Neural progenitor cell (in vitro differentiated cells): ENCODE measurements at regions not wholly inside any gene's neighbourhood (a gene's known extent, or its start where the extent isn't known, plus 50 kb on each side); places are given as distances from the start of the nearest gene placed in this dataset.

Experiments
- DNase-seq: peaks from one replicate; pipeline ENCODE4 v3.0.0-alpha.2; 2016; ENCODE audit warnings: low spot score
- H2AFZ ChIP-seq: fragments of 200-600 bp; sonication (generic); replicated peaks from 2 replicates; pipeline ENCODE4 v1.6.1; 2016; ENCODE audit warnings: antibody characterized with exemption
- H3F3A ChIP-seq: fragments of 200-600 bp; sonication (generic); 2 replicates; pipeline ENCODE4 v1.6.1; 2016; ENCODE audit warnings: antibody characterized with exemption, low read depth
- H3K27ac ChIP-seq: fragments of 200-600 bp; sonication (generic); 2 replicates; pipeline ENCODE4 v1.5.1; 2016; ENCODE audit warnings: mild to moderate bottlenecking
- H3K27me3 ChIP-seq: fragments of 200-600 bp; sonication (generic); 2 replicates; pipeline ENCODE4 v1.6.1; 2016; ENCODE audit warnings: mild to moderate bottlenecking, moderate library complexity
- H3K36me3 ChIP-seq: fragments of 200-600 bp; sonication (generic); 2 replicates; pipeline ENCODE4 v1.5.1; 2016
- H3K4me1 ChIP-seq: fragments of 200-600 bp; sonication (generic); 2 replicates; pipeline ENCODE4 v1.6.1; 2016; ENCODE audit warnings: mixed run types
- H3K4me2 ChIP-seq: fragments of 200-600 bp; sonication (generic); 2 replicates; pipeline ENCODE4 v1.6.1; 2016
- H3K4me3 ChIP-seq: fragments of 200-600 bp; sonication (generic); 2 replicates; pipeline ENCODE4 v1.5.1; 2016
- H3K79me2 ChIP-seq: fragments of 200-600 bp; sonication (generic); 2 replicates; pipeline ENCODE4 v1.6.1; 2016; ENCODE audit warnings: low read depth
- H3K9ac ChIP-seq: fragments of 200-600 bp; sonication (generic); 2 replicates; pipeline ENCODE4 v1.6.1; 2016
- H3K9me3 ChIP-seq: fragments of 200-600 bp; sonication (generic); 2 replicates; pipeline ENCODE4 v1.5.1; 2016; ENCODE audit warnings: low read depth
- H4K20me1 ChIP-seq: fragments of 200-600 bp; sonication (generic); 2 replicates; pipeline ENCODE4 v1.6.1; 2016; ENCODE audit warnings: low read depth
- H3K27ac Mint-ChIP-seq: 3 replicates; pipeline ENCODE4 v1.8.0; 2021; ENCODE audit warnings: mixed read lengths
- H3K27me3 Mint-ChIP-seq: 2 replicates; pipeline ENCODE4 v1.8.0; 2022; ENCODE audit warnings: low read depth, mild to moderate bottlenecking, inconsistent platforms, moderate library complexity, mixed read lengths; ENCODE audit not compliant: insufficient read depth
- H3K36me3 Mint-ChIP-seq: 3 replicates; pipeline ENCODE4 v1.8.0; 2021; ENCODE audit warnings: mixed read lengths
- H3K4me1 Mint-ChIP-seq: 3 replicates; pipeline ENCODE4 v1.8.0; 2021; ENCODE audit warnings: mixed read lengths
- H3K4me3 Mint-ChIP-seq: 3 replicates; pipeline ENCODE4 v1.8.0; 2021; ENCODE audit warnings: mild to moderate bottlenecking, moderate library complexity, mixed read lengths
- H3K9me3 Mint-ChIP-seq: 3 replicates; pipeline ENCODE4 v1.8.0; 2020; ENCODE audit warnings: mixed read lengths
- CTCF ChIP-seq: fragments of 200-600 bp; sonication (generic); IDR thresholded peaks from 2 replicates; pipeline ENCODE4 v1.5.1; 2017; ENCODE audit warnings: antibody characterized with exemption, mild to moderate bottlenecking
- EZH2 ChIP-seq: fragments of 200-600 bp; sonication (generic); IDR thresholded peaks from 2 replicates; pipeline ENCODE4 v1.6.1; 2017; ENCODE audit warnings: antibody characterized with exemption, mild to moderate bottlenecking, moderate library complexity
- EZH2phosphoT487 ChIP-seq: fragments of 200-600 bp; sonication (generic); IDR thresholded peaks from 2 replicates; pipeline ENCODE4 v1.6.1; 2017; ENCODE audit warnings: antibody characterized with exemption

- Mint-ChIP-seq H3K36me3 (no peaks in the 10 kb centered on the region), H3K27me3 (peaks cover 6% of the 10 kb centered on the region), H3K4me1 (no peaks in the 10 kb centered on the region), H3K4me3 (no peak overlapping the region), H3K9me3 (peaks cover 4% of the 10 kb centered on the region), H3K27ac (no peak overlapping the region)
- TF ChIP-seq EZH2 (no peak), EZH2phosphoT487 (no peak), CTCF (no peak)
- no peak for DNase-seq
- Histone ChIP-seq H3K9me3 (no peaks in the 10 kb centered on the region), H3K4me1 (peaks cover under 1% of the 10 kb centered on the region), H3F3A (no peaks in the 10 kb centered on the region), H3K27ac (no peak overlapping the region), H3K79me2 (no peaks in the 10 kb centered on the region), H3K9ac (no peak overlapping the region), H4K20me1 (no peaks in the 10 kb centered on the region), H2AFZ (no peak overlapping the region), H3K4me2 (no peak overlapping the region), H3K27me3 (no peaks in the 10 kb centered on the region), H3K36me3 (no peaks in the 10 kb centered on the region), H3K4me3 (no peak overlapping the region)
Measured at GRCh38 chr3:187979564-187979963, 174.4 kb upstream of the LPP start.

DNA sequence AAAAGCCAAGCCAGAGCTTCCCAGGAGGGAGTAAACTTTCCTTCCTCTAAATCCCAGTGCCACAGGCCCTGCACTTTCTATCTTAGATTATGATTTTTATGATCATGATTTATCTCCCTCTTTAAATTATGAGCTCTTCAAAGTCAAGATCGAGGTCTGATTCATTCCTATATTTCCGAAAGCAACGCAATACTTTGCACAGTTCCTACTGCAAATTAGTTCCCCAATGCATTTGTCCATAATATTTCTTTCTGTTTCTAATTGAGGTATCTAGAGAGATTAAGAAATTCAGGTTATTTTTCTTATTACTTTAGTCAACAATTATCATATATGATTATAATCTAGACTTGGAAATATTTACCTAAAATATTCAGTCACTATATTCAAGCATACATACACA is 173.1 kb upstream of the LPP start:
- Histone ChIP-seq H3K4me2 (no peak overlapping the region), H3K27ac (no peak overlapping the region), H2AFZ (no peak overlapping the region), H3K27me3 (no peaks in the 10 kb centered on the region), H3K4me1 (peaks cover 5% of the 10 kb centered on the region), H3K9ac (no peak overlapping the region), H3K36me3 (no peaks in the 10 kb centered on the region), H3F3A (no peaks in the 10 kb centered on the region), H3K4me3 (no peak overlapping the region), H4K20me1 (no peaks in the 10 kb centered on the region), H3K79me2 (no peaks in the 10 kb centered on the region), H3K9me3 (no peaks in the 10 kb centered on the region)
- Mint-ChIP-seq H3K9me3 (peaks cover 4% of the 10 kb centered on the region), H3K36me3 (no peaks in the 10 kb centered on the region), H3K27ac (no peak overlapping the region), H3K4me3 (no peak overlapping the region), H3K4me1 (peaks cover 2% of the 10 kb centered on the region), H3K27me3 (peaks cover 6% of the 10 kb centered on the region)
- DNase-seq = no peak
- TF ChIP-seq EZH2 = no peak
- no peak for TF ChIP-seq CTCF
- no peak for TF ChIP-seq EZH2phosphoT487

GRCh38 chr3:187982142-187982541 is 171.8 kb upstream of the LPP start:
- no peak overlapping the region for H3K27ac Mint-ChIP-seq
- H3K4me1 ChIP-seq = peaks cover 5% of the 10 kb centered on the region
- no peak overlapping the region for H3K4me2 ChIP-seq
- no peaks in the 10 kb centered on the region for H3F3A ChIP-seq
- H3K27me3 ChIP-seq = no peaks in the 10 kb centered on the region
- H3K9me3 ChIP-seq = no peaks in the 10 kb centered on the region
- H4K20me1 ChIP-seq = no peaks in the 10 kb centered on the region
- no peaks in the 10 kb centered on the region for H3K79me2 ChIP-seq
- DNase-seq = no peak
- TF ChIP-seq EZH2 (no peak), EZH2phosphoT487 (no peak), CTCF (no peak)
- H3K27me3 Mint-ChIP-seq = peaks cover 6% of the 10 kb centered on the region
- H3K4me3 ChIP-seq = no peak overlapping the region
- H2AFZ ChIP-seq = no peak overlapping the region
- H3K9ac ChIP-seq = no peak overlapping the region
- H3K4me1 Mint-ChIP-seq = peaks cover 2% of the 10 kb centered on the region
- no peaks in the 10 kb centered on the region for H3K36me3 Mint-ChIP-seq
- no peaks in the 10 kb centered on the region for H3K36me3 ChIP-seq
- no peak overlapping the region for H3K4me3 Mint-ChIP-seq
- H3K9me3 Mint-ChIP-seq = peaks cover 4% of the 10 kb centered on the region
- H3K27ac ChIP-seq = no peak overlapping the region
